ENCODE measurements at regions not wholly inside any gene's neighbourhood (a gene's known extent, or its start where the extent isn't known, plus 50 kb on each side); places are given as distances from the start of the nearest gene placed in this dataset.

DNA sequence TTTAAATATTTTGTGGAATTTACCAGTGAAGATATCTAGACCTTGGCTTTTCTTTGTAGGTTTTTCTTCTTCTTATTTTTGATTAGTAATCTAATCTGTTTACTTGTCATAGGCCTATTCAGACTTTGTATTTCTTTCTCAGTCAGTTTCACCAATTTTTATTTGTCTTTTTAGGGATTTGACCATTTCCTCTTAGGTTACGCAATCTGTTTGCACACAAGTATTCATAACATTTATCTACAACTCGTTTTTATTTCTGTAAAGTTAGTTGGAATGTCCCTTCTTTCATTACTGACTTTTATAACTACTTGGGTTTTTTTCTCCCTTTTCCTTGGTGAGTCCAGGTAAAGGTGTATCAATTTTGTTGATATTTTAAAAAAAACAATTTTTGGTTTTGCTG lies 545.7 kb downstream of the AACS start:
- DNase-seq (ENCODE audit: low spot score): no peak
- TF ChIP-seq, protein P1, sequence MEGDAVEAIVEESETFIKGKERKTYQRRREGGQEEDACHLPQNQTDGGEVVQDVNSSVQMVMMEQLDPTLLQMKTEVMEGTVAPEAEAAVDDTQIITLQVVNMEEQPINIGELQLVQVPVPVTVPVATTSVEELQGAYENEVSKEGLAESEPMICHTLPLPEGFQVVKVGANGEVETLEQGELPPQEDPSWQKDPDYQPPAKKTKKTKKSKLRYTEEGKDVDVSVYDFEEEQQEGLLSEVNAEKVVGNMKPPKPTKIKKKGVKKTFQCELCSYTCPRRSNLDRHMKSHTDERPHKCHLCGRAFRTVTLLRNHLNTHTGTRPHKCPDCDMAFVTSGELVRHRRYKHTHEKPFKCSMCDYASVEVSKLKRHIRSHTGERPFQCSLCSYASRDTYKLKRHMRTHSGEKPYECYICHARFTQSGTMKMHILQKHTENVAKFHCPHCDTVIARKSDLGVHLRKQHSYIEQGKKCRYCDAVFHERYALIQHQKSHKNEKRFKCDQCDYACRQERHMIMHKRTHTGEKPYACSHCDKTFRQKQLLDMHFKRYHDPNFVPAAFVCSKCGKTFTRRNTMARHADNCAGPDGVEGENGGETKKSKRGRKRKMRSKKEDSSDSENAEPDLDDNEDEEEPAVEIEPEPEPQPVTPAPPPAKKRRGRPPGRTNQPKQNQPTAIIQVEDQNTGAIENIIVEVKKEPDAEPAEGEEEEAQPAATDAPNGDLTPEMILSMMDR (IDR thresholded peaks at IDR 0.05; ENCODE audit: borderline replicate concordance, control extremely low read depth, extremely low read depth, insufficient read depth, missing control alignments): no peak
- in situ Hi-C loops (cut with MboI; ENCODE audit: low sequenced_read_pairs, unreplicated experiment): no loop called here

DNA sequence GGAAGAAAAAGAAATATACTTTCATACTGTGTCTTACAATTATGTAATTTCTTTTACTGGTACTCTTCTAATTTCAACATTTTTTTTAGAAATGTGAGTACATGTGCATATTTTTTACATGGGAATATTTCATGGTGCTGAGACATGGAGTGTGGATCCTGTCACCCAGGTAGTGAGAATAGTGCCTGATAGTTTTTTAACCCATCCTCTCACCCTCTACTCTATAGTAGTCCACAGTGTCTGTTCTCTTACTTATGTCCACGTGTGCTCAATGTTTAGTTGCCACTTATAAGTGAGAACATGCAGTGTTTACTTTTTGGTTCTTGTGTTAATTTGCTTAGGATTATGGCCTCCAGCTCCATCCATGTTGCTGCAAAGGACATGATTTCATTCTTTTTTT lies 548.8 kb downstream of the AACS start:
- TF ChIP-seq, protein P1 (IDR thresholded peaks at IDR 0.05; ENCODE audit: borderline replicate concordance, control extremely low read depth, extremely low read depth, insufficient read depth, missing control alignments): no peak
- no peak for DNase-seq (ENCODE audit: low spot score)
- in situ Hi-C loops (cut with MboI; ENCODE audit: low sequenced_read_pairs, unreplicated experiment): no loop called here

GRCh38 chr12:125619723-125620122 lies 554.5 kb downstream of the AACS start:
- TF ChIP-seq, protein P1 (IDR thresholded peaks at IDR 0.05; ENCODE audit: borderline replicate concordance, control extremely low read depth, extremely low read depth, insufficient read depth, missing control alignments): no peak
- in situ Hi-C loops (cut with MboI; ENCODE audit: low sequenced_read_pairs, unreplicated experiment): no loop called here
- DNase-seq (ENCODE audit: low spot score): no peak

DNA sequence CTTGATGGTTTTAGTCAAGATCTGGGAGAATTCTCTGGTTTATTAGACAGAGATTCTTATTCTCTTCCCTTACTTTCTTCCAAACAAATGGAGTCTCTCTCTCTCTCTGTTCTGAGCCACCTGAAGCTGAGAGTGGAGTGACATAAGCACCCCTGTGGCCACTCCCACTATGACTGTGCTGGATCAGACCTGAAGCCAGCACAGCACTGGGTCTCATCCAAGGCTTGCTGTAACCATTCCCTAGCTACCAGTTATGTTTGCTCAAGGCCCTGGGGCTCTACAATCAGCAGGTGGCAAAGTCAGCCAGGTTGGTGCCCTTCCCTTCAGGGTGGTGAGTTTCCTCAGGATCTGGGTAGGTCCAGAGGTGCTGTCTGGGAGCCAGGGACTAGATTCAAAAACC lies 568.5 kb downstream of the AACS start:
- in situ Hi-C loops (cut with MboI; ENCODE audit: low sequenced_read_pairs, unreplicated experiment): no loop called here
- DNase-seq (ENCODE audit: low spot score): no peak
- TF ChIP-seq, protein P1 (IDR thresholded peaks at IDR 0.05; ENCODE audit: borderline replicate concordance, control extremely low read depth, extremely low read depth, insufficient read depth, missing control alignments): no peak

- DNase-seq (ENCODE audit: low spot score): no peak
- TF ChIP-seq, protein P1 (IDR thresholded peaks at IDR 0.05; ENCODE audit: borderline replicate concordance, control extremely low read depth, extremely low read depth, insufficient read depth, missing control alignments): no peak
- in situ Hi-C loops (cut with MboI; ENCODE audit: low sequenced_read_pairs, unreplicated experiment): no loop called here
Observed at GRCh38 chr12:125634813-125635212, 569.6 kb downstream of the AACS start.

DNA sequence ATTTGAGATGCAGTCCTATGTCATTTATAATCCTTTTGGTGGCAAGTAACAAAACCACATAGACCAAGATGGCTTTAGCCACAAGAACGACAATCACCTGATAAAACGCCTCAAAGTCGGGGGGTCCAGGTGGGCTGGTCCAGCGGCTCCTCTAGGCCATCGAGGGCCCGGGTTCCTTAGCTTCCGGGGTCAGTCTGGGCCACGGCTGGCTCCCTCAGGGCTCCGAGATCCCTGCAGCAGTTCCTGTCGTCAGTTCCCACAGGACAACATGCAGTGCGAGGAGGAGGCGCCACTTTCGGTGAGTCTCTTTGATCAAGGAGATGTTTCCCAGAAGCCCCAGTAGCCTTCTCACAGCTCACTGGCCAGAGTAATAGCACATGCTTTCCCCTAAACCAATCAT lies 574.6 kb downstream of the AACS start:
- TF ChIP-seq, protein P1 (IDR thresholded peaks at IDR 0.05; ENCODE audit: borderline replicate concordance, control extremely low read depth, extremely low read depth, insufficient read depth, missing control alignments): no peak
- in situ Hi-C loops (cut with MboI; ENCODE audit: low sequenced_read_pairs, unreplicated experiment): no loop called here
- DNase-seq (ENCODE audit: low spot score): no peak

DNA sequence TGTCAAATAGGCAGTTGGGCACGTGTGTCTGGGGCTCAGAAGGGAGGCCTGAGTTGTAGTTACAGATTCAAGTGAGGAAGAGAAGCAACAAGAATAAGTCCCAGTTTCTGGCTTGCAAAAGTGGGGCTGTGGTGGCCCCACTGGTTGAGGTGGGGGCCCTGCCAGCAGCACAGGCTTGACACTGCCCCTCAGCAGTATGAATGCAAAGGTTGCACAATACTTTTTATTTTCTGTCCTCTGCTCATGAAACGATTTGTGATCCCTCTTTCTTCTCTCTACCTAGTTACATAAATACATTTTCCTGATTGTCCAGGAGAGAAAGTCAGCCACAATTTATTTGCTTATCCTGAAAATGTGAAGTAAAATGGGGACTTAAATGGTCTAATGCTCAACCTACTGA lies 577.8 kb downstream of the AACS start:
- DNase-seq (ENCODE audit: low spot score): no peak
- TF ChIP-seq, protein P1 (IDR thresholded peaks at IDR 0.05; ENCODE audit: borderline replicate concordance, control extremely low read depth, extremely low read depth, insufficient read depth, missing control alignments): no peak
- in situ Hi-C loops (cut with MboI; ENCODE audit: low sequenced_read_pairs, unreplicated experiment): no loop called here

Data from GM13976 (cell line).